Mesothelial cell of epicardium (in vitro differentiated cells): ENCODE measurements at regions not wholly inside any gene's neighbourhood (a gene's known extent, or its start where the extent isn't known, plus 50 kb on each side); places are given as distances from the start of the nearest gene placed in this dataset.
"Not testable (repeated sequence)": the region's sequence is repeated elsewhere in the genome, so short reads cannot be mapped to it uniquely, and the experiment has no call there.

Experiments used
- DNase-seq, 2 experiments: peaks; one replicate each; pipeline ENCODE4 v3.0.0; 2021; ENCODE audit warnings: low spot score in 2 of 2; ENCODE audit not compliant: unreplicated experiment in 2 of 2
- H3K27ac Mint-ChIP-seq: 2 replicates; pipeline ENCODE4 v1.8.0; 2021; ENCODE audit warnings: mixed read lengths
- H3K27me3 Mint-ChIP-seq: 2 replicates; pipeline ENCODE4 v1.8.0; 2021; ENCODE audit warnings: low read depth, mixed read lengths
- H3K36me3 Mint-ChIP-seq: 2 replicates; pipeline ENCODE4 v1.8.0; 2021; ENCODE audit warnings: mixed read lengths
- H3K4me1 Mint-ChIP-seq: 2 replicates; pipeline ENCODE4 v1.8.0; 2021; ENCODE audit warnings: mixed read lengths
- H3K4me3 Mint-ChIP-seq: 2 replicates; pipeline ENCODE4 v1.8.0; 2021; ENCODE audit warnings: mild to moderate bottlenecking, moderate library complexity, mixed read lengths
- H3K9me3 Mint-ChIP-seq: 2 replicates; pipeline ENCODE4 v1.8.0; 2021; ENCODE audit warnings: mixed read lengths
- TF ChIP-seq, protein P1 (sequence below): fragments of 200-600 bp; sonication (generic); IDR thresholded peaks from one replicate; pipeline ENCODE4 v1.5.0; 2021; ENCODE audit warnings: antibody characterized with exemption; ENCODE audit not compliant: unreplicated experiment

DNA sequence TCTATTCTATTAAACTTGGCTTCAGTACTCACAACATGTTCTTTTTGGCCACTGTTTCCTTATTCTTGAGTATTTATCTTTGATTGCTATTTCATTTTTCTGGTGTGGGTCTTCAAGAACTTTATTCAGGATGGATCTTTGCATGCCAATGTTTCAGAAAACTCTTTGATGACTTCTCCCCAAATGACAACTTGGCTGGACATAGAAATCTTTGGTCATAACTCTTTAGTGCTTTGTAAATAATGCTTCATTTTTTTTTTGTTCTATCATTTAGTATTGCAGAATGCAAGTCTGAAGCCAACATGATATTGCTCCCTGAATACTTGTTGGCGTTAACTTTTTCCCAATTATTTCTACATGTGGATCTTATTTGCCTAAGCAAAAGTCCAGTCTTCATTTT is 103.6 kb upstream of the HS3ST2 start:
- peaks cover 4% of the 10 kb centered on the region for H3K27me3 Mint-ChIP-seq
- no peak overlapping the region for H3K27ac Mint-ChIP-seq
- TF ChIP-seq, protein P1, sequence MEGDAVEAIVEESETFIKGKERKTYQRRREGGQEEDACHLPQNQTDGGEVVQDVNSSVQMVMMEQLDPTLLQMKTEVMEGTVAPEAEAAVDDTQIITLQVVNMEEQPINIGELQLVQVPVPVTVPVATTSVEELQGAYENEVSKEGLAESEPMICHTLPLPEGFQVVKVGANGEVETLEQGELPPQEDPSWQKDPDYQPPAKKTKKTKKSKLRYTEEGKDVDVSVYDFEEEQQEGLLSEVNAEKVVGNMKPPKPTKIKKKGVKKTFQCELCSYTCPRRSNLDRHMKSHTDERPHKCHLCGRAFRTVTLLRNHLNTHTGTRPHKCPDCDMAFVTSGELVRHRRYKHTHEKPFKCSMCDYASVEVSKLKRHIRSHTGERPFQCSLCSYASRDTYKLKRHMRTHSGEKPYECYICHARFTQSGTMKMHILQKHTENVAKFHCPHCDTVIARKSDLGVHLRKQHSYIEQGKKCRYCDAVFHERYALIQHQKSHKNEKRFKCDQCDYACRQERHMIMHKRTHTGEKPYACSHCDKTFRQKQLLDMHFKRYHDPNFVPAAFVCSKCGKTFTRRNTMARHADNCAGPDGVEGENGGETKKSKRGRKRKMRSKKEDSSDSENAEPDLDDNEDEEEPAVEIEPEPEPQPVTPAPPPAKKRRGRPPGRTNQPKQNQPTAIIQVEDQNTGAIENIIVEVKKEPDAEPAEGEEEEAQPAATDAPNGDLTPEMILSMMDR, result no peak
- H3K4me1 Mint-ChIP-seq, result no peaks in the 10 kb centered on the region
- no peak for DNase-seq
- no peak overlapping the region for H3K4me3 Mint-ChIP-seq
- H3K9me3 Mint-ChIP-seq, result peaks cover 36% of the 10 kb centered on the region
- no peaks in the 10 kb centered on the region for H3K36me3 Mint-ChIP-seq

DNA sequence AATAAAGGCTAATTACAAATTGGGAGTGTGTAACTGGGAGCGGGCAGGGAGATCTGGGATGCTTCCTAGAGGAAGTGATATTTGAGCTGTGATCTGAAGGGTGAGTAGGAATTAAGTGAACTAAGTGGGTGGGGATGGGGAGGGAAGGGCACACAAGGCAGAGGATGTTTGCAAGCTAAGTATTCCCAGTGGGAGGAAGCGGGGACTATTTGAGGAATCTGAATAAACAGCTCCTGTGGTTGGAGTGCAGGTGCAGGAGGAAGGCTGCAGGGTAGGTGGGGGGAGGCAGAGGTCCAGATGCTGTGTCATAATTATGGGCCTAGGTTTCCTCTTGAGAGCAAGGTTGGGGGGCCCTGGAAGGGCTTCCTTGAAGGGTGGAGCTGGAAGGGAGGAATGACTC is 102.1 kb upstream of the HS3ST2 start:
- Mint-ChIP-seq H3K27ac (no peak overlapping the region), H3K36me3 (no peaks in the 10 kb centered on the region), H3K27me3 (no peaks in the 10 kb centered on the region), H3K4me3 (no peak overlapping the region), H3K4me1 (no peaks in the 10 kb centered on the region), H3K9me3 (peaks cover 36% of the 10 kb centered on the region)
- DNase-seq, result no peak
- TF ChIP-seq, protein P1, result no peak

DNA sequence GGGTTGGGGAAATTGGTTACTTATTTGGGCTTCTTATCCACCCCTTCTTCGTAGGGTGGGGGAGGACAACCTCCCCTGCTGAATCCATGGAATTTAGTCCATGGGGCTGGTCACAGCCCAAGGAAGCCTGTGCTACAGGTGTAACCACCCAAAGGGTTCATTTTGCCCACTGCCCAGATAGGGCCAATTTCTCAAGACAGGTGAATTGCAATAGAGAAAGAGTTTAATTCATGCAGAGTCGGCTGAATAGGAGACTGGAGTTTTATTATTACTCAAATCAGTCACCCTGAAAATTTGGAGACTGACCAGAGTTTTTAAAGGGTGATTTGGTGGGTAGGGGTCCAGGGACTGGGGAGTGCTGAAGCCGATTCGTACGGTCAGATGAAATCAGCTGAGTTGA is 101.5 kb upstream of the HS3ST2 start:
- no peak for DNase-seq
- no peak overlapping the region for H3K27ac Mint-ChIP-seq
- TF ChIP-seq, protein P1, result no peak
- no peaks in the 10 kb centered on the region for H3K36me3 Mint-ChIP-seq
- H3K9me3 Mint-ChIP-seq, result peaks cover 36% of the 10 kb centered on the region
- no peak overlapping the region for H3K4me3 Mint-ChIP-seq
- H3K27me3 Mint-ChIP-seq, result no peaks in the 10 kb centered on the region
- no peaks in the 10 kb centered on the region for H3K4me1 Mint-ChIP-seq

DNA sequence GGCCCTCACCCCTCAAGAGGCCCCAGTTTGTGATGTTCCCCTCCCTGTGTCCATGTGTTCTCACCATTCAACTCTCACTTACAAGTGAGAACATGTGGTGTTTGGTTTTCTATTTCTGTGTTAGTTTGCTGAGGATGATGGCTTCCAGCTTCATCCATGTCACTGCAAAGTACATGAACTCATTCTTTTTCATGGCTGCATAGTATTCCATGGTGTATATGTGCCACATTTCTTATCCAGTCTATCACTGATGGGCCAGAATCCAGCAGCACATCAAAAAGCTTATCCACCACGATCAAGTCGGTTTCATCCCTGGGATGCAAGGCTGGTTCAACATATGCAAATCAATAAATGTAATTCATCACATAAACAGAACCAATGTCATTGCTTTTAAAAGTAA is 95.4 kb upstream of the HS3ST2 start:
- not testable (repeated sequence) for DNase-seq, H3K4me1 Mint-ChIP-seq, H3K36me3 Mint-ChIP-seq, H3K4me3 Mint-ChIP-seq, H3K27ac Mint-ChIP-seq, H3K27me3 Mint-ChIP-seq
- H3K9me3 Mint-ChIP-seq, result peaks cover 10% of the 10 kb centered on the region

DNA sequence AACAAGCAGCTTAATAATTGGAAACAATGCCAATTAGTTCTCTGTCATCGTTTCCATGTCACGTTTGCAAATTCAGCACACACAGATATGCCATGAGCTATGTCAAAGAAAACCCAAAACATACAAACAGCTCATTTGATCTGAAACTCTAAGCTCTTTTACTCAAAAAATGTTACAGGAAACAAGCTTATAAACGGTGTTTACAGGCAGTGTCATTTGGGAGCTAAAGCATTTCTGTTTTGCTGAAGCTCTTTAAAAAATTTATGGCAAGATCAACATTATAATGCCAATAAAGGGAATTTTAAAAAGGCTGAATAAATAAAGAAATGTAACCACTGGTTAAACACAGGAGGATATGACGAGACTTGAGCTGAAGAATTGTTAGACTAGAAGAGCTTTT is 94.0 kb upstream of the HS3ST2 start:
- H3K9me3 Mint-ChIP-seq, result peaks cover 3% of the 10 kb centered on the region
- TF ChIP-seq, protein P1, result no peak
- H3K4me3 Mint-ChIP-seq, result no peak overlapping the region

DNA sequence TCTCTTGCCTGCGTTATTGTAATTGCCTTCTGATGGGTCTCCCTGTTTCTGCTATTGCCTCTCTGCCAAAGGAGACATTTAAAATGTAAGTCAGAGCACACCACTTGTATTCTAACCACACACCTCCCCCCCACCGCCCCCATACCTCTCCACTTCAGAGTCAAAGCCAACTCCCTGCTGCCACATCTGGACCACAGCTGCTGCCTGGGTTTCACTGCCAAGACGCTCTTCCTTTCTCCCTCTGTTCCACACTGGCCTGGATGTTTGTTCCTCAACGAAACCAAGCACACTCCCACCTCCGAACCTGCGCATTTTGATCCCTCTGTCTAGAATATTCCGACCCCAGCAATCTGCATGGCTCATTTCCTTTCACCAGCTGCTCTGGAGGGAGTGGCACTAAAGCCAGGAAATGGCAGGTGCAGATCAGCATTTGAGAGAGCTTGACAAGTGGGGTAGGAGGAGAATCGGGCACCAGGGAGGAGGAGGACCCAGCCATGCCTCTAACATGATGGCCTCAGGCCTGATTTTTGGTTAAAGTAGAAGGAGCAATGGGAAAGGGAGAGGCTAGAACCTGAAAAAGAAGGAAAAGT is 92.4 kb upstream of the HS3ST2 start:
- Mint-ChIP-seq H3K4me1 (no peaks in the 10 kb centered on the region), H3K4me3 (no peak overlapping the region), H3K27me3 (peaks cover 12% of the 10 kb centered on the region), H3K27ac (no peak overlapping the region), H3K36me3 (no peaks in the 10 kb centered on the region), H3K9me3 (peaks cover 3% of the 10 kb centered on the region)
- TF ChIP-seq, protein P1, result no peak
- no peak for DNase-seq

More for the DNA sequence above, 94.0 kb upstream of the HS3ST2 start:
- no peak for DNase-seq
- no peak overlapping the region for H3K27ac Mint-ChIP-seq
- peaks cover 7% of the 10 kb centered on the region for H3K27me3 Mint-ChIP-seq
- no peaks in the 10 kb centered on the region for H3K36me3 Mint-ChIP-seq
- H3K4me1 Mint-ChIP-seq, result no peaks in the 10 kb centered on the region

DNA sequence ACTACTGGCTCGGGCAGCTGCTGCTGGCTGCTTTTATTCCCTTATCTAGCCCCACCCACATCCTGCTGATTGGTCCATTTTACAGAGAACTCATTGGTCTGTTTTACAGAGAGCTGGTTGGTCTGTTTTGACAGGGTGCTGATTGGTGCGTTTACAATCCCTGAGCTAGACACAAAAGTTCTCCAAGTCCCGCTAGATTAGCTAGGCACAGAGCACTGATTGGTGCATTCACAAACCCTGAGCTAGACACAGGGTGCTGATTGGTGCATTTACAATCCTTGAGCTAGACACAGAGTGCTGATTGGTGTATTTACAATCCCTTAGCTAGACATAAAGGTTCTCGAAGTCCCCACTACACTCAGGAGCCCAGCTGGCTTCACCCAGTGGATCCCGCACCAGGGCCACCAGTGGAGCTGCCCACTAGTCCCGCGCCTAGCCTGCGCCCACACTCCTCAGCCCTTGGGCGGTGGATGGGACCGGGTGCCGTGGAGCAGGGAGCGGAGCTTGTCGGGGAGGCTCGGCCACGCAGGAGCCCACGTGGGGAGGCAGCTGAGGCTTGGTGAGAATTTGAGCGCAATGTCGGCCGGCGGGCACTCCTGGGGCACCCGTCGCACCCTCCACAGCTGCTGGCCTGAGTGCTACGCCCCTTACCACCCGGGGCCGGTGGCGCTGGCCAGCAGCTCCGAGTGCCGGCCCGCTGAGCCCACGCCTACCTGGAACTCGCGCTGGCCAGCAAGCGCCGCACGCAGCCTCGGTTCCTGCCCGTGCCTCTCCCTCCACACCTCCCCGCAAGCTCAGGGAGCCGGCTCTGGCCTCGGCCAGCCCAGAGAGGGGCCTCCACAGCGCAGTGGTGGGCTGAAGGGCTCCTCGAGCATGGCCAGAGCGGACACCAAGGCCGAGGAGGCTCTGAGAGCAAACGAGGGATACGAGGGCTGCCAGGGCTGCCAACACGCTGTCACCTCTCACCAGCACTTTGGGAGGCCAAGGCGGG is 91.1 kb upstream of the HS3ST2 start:
- H3K4me3 Mint-ChIP-seq, H3K36me3 Mint-ChIP-seq, H3K9me3 Mint-ChIP-seq, H3K4me1 Mint-ChIP-seq, H3K27ac Mint-ChIP-seq, DNase-seq: not testable (repeated sequence)
- H3K27me3 Mint-ChIP-seq, result peaks cover 12% of the 10 kb centered on the region
